H9 (cell line): ENCODE measurements at regions not wholly inside any gene's neighbourhood (a gene's known extent, or its start where the extent isn't known, plus 50 kb on each side); places are given as distances from the start of the nearest gene placed in this dataset.

Experiments used
- DNase-seq: peaks from one replicate; pipeline ENCODE4 v3.0.0-alpha.2; 2017
- H2AFZ ChIP-seq: one replicate; pipeline ENCODE4 v1.6.1; 2013; ENCODE audit warnings: mild to moderate bottlenecking, low read length, control low read depth, moderate library complexity
- H2AK5ac ChIP-seq: 2 replicates; pipeline ENCODE4 v1.6.1; 2013; ENCODE audit warnings: low read length, control low read depth, mixed read lengths; ENCODE audit not compliant: insufficient read length
- H2BK120ac ChIP-seq: one replicate; pipeline ENCODE4 v1.6.1; 2013; ENCODE audit warnings: low read depth, mild to moderate bottlenecking, low read length, control low read depth, inconsistent platforms; ENCODE audit not compliant: poor library complexity, severe bottlenecking
- H2BK12ac ChIP-seq: 2 replicates; pipeline ENCODE4 v1.6.1; 2013; ENCODE audit warnings: low read length, control low read depth, mixed read lengths, low read depth; ENCODE audit not compliant: insufficient read length
- H2BK15ac ChIP-seq: 2 replicates; pipeline ENCODE4 v1.6.1; 2013; ENCODE audit warnings: low read depth, low read length, control low read depth
- H2BK20ac ChIP-seq: one replicate; pipeline ENCODE4 v1.6.1; 2013; ENCODE audit warnings: low read depth, mild to moderate bottlenecking, low read length, control low read depth, inconsistent platforms; ENCODE audit not compliant: poor library complexity, severe bottlenecking
- H2BK5ac ChIP-seq: 2 replicates; pipeline ENCODE4 v1.6.1; 2013; ENCODE audit warnings: low read length, control low read depth, mixed read lengths; ENCODE audit not compliant: insufficient read length
- H3K14ac ChIP-seq: 2 replicates; pipeline ENCODE4 v1.6.1; 2013; ENCODE audit warnings: low read length, control low read depth; ENCODE audit not compliant: insufficient read depth
- H3K18ac ChIP-seq: 2 replicates; pipeline ENCODE4 v1.6.1; 2013; ENCODE audit warnings: low read depth, mild to moderate bottlenecking, mixed read lengths, low read length, control low read depth; ENCODE audit not compliant: insufficient read length
- H3K23ac ChIP-seq: 2 replicates; pipeline ENCODE4 v1.6.1; 2013; ENCODE audit warnings: low read length, control low read depth, mixed read lengths, low read depth; ENCODE audit not compliant: insufficient read length
- H3K23me2 ChIP-seq: 2 replicates; pipeline ENCODE4 v1.6.1; 2013; ENCODE audit warnings: low read depth, mild to moderate bottlenecking, mixed read lengths, low read length, control low read depth; ENCODE audit not compliant: insufficient read length, poor library complexity, severe bottlenecking
- H3K27ac ChIP-seq: 2 replicates; pipeline ENCODE4 v1.5.1; 2013; ENCODE audit warnings: low read length, control low read depth, mixed read lengths, low read depth; ENCODE audit not compliant: insufficient read length
- H3K27me3 ChIP-seq: 2 replicates; pipeline ENCODE4 v1.6.1; 2013; ENCODE audit warnings: low read length, control low read depth, inconsistent platforms; ENCODE audit not compliant: insufficient read depth
- H3K4ac ChIP-seq: 2 replicates; pipeline ENCODE4 v1.6.1; 2013; ENCODE audit warnings: low read depth, mild to moderate bottlenecking, control low read depth, inconsistent platforms, low read length, moderate library complexity
- H3K4me1 ChIP-seq: 2 replicates; pipeline ENCODE4 v1.6.1; 2013; ENCODE audit warnings: low read length, control low read depth, inconsistent platforms; ENCODE audit not compliant: insufficient read depth
- H3K4me2 ChIP-seq: 2 replicates; pipeline ENCODE4 v1.6.1; 2013; ENCODE audit warnings: low read length, control low read depth, mixed read lengths; ENCODE audit not compliant: insufficient read length, insufficient read depth
- H3K56ac ChIP-seq: 2 replicates; pipeline ENCODE4 v1.6.1; 2013; ENCODE audit warnings: low read depth, mild to moderate bottlenecking, mixed read lengths, low read length, control low read depth; ENCODE audit not compliant: insufficient read length
- H3K79me1 ChIP-seq: 2 replicates; pipeline ENCODE4 v1.6.1; 2013; ENCODE audit warnings: low read depth, mild to moderate bottlenecking, moderate library complexity, low read length, control low read depth, inconsistent platforms; ENCODE audit not compliant: insufficient read depth, poor library complexity, severe bottlenecking
- H3K79me2 ChIP-seq: 2 replicates; pipeline ENCODE4 v1.6.1; 2013; ENCODE audit warnings: low read length, control low read depth, inconsistent platforms; ENCODE audit not compliant: insufficient read depth
- H3K9ac ChIP-seq: 2 replicates; pipeline ENCODE4 v1.6.1; 2013; ENCODE audit warnings: low read length, control low read depth, mixed read lengths; ENCODE audit not compliant: insufficient read length; ENCODE audit errors: extremely low read depth
- H3K9me3 ChIP-seq: one replicate; pipeline ENCODE4 v1.6.1; 2013; ENCODE audit warnings: low read depth, low read length, inconsistent platforms; ENCODE audit not compliant: control insufficient read depth
- H3T11ph ChIP-seq: one replicate; pipeline ENCODE4 v1.6.1; 2013; ENCODE audit warnings: mild to moderate bottlenecking, low read length, control low read depth, inconsistent platforms
- H4K20me1 ChIP-seq: one replicate; pipeline ENCODE4 v1.6.1; 2013; ENCODE audit not compliant: control insufficient read depth, insufficient read length, insufficient read depth
- H4K5ac ChIP-seq: 2 replicates; pipeline ENCODE4 v1.6.1; 2013; ENCODE audit warnings: low read depth, mild to moderate bottlenecking, mixed read lengths, low read length, control low read depth; ENCODE audit not compliant: insufficient read length
- H4K8ac ChIP-seq: replicated peaks from 2 replicates; pipeline ENCODE4 v1.6.1; 2013; ENCODE audit warnings: low read length, control low read depth, mixed read lengths, low read depth; ENCODE audit not compliant: insufficient read length
- H4K91ac ChIP-seq: 2 replicates; pipeline ENCODE4 v1.6.1; 2013; ENCODE audit warnings: low read depth, mild to moderate bottlenecking, moderate library complexity, mixed read lengths, low read length, control low read depth; ENCODE audit not compliant: insufficient read length
- H3K27ac Mint-ChIP-seq, 3 experiments: 2 replicates in 2 of 3; 3 replicates in 1 of 3; pipeline ENCODE4 v1.8.0; 2020 to 2021; ENCODE audit warnings: mixed read lengths in 3 of 3, mild to moderate bottlenecking in 1 of 3, moderate library complexity in 1 of 3
- H3K27me3 Mint-ChIP-seq: 2 replicates; pipeline ENCODE4 v1.8.0; 2021; ENCODE audit warnings: low read depth, mild to moderate bottlenecking, moderate library complexity, mixed read lengths
- H3K36me3 Mint-ChIP-seq, 3 experiments: 2 replicates in 2 of 3; 3 replicates in 1 of 3; pipeline ENCODE4 v1.8.0; 2020 to 2021; ENCODE audit warnings: low read depth in 3 of 3, mixed read lengths in 3 of 3; ENCODE audit not compliant: insufficient read depth in 1 of 3
- H3K4me1 Mint-ChIP-seq, 2 experiments: 2 replicates each; pipeline ENCODE4 v1.8.0; 2020; ENCODE audit warnings: mixed read lengths in 2 of 2
- H3K4me3 Mint-ChIP-seq, 2 experiments: 2 replicates in 1 of 2; 3 replicates in 1 of 2; pipeline ENCODE4 v1.8.0; 2020 to 2021; ENCODE audit warnings: mild to moderate bottlenecking in 2 of 2, mixed read lengths in 2 of 2, moderate library complexity in 1 of 2
- H3K9me3 Mint-ChIP-seq, 2 experiments: 2 replicates in 1 of 2; 3 replicates in 1 of 2; pipeline ENCODE4 v1.8.0; 2020; ENCODE audit warnings: mild to moderate bottlenecking in 2 of 2, mixed read lengths in 2 of 2, moderate library complexity in 1 of 2
- CTCF ChIP-seq: fragments of 200-600 bp; sonication (generic); conservative IDR thresholded peaks from 3 replicates; pipeline ENCODE4 v1.8.0; 2021; ENCODE audit warnings: antibody characterized with exemption, mild to moderate bottlenecking
- WGBS: extraction: QIAGEN DNeasy Blood & Tissue Kit; methylation state at CpG from one replicate; pipeline ENCODE4 v1.1.7; 2013; ENCODE audit warnings: missing lambda C conversion rate, low lambda C conversion rate, mixed read lengths; ENCODE audit not compliant: insufficient read length; ENCODE audit errors: extremely low coverage; 5-methylcytosine and 5-hydroxymethylcytosine counted together

- no peak overlapping the region for H3K4ac ChIP-seq
- Mint-ChIP-seq H3K9me3 (no peaks in the 10 kb centered on the region), H3K36me3 (no peaks in the 10 kb centered on the region), H3K4me1 (no peaks in the 10 kb centered on the region), H3K27ac (no peak overlapping the region), H3K27me3 (peaks cover 9% of the 10 kb centered on the region), H3K4me3 (no peak overlapping the region)
- no peak overlapping the region for H4K91ac ChIP-seq
- no peak overlapping the region for H2BK5ac ChIP-seq
- H3K4me2 ChIP-seq, result no peak overlapping the region
- H3K79me1 ChIP-seq, result no peaks in the 10 kb centered on the region
- WGBS, result no CpG with 5 or more reads among the region's 3 CpGs
- H2AFZ ChIP-seq, result no peak overlapping the region
- no peak overlapping the region for H3K23ac ChIP-seq
- H4K8ac ChIP-seq, result no peak overlapping the region
- no peak overlapping the region for H2BK120ac ChIP-seq
- H3K9ac ChIP-seq, result no peak overlapping the region
- no peaks in the 10 kb centered on the region for H3K4me1 ChIP-seq
- H2BK20ac ChIP-seq, result no peak overlapping the region
- H4K20me1 ChIP-seq, result no peaks in the 10 kb centered on the region
- no peak overlapping the region for H2BK15ac ChIP-seq
- H2BK12ac ChIP-seq, result no peak overlapping the region
- no peak overlapping the region for H3K14ac ChIP-seq
- no peaks in the 10 kb centered on the region for H3K9me3 ChIP-seq
- H3K23me2 ChIP-seq, result no peaks in the 10 kb centered on the region
- TF ChIP-seq CTCF, result no peak
- no peaks in the 10 kb centered on the region for H3K79me2 ChIP-seq
- H3K56ac ChIP-seq, result no peak overlapping the region
- H3T11ph ChIP-seq, result no peak overlapping the region
- no peak for DNase-seq
- H3K18ac ChIP-seq, result no peak overlapping the region
- no peaks in the 10 kb centered on the region for H3K27me3 ChIP-seq
- H2AK5ac ChIP-seq, result no peak overlapping the region
- H3K27ac ChIP-seq, result no peak overlapping the region
- no peak overlapping the region for H4K5ac ChIP-seq
These were observed 449.4 kb upstream of the OR4E1 start for GRCh38 chr14:22122829-22123560.
